ENCODE measurements at regions not wholly inside any gene's neighbourhood (a gene's known extent, or its start where the extent isn't known, plus 50 kb on each side); places are given as distances from the start of the nearest gene placed in this dataset.
A peak's percentile ranks its signal among the peaks of the same experiment; 100 is the strongest.
"Not testable (repeated sequence)": the region's sequence is repeated elsewhere in the genome, so short reads cannot be mapped to it uniquely, and the experiment has no call there.

DNA sequence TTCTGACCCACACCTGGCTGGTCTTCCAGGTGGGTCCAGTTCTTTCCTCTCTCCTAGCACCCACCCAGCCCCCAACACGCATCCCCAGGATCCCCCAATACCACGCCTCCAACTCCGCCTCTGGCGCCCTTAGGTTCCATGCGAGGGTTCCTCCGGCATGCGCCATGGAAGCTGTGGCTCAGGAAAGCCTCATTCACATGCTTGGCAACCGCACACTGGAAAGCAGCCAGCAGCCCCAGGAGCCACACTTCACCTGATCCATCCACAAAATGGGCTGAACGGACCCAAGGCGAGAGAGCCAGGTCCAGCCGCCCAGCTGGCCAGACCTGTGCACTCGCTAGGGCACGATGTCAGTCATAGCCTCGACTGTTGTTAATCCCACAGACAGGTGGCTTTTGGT lies 161.2 kb downstream of the PSMG1 start:
- no peak for DNase-seq

DNA sequence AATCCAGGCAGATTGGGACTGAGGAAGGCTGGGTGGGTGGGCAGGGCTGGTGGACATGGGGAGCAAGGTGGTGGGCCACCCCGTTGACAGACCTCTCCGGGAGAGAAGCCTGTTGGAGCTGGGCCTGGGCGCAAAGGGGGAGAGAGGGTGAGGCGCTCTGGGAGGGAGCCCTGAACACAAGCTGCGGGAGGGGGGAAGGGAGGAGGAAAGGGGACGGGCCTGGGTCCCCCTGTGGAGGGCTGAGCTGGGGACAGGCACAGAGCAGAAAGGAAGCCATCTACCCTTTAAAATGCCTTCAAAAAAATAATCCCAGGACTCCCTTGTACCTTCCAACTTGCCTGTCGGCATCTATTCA lies 161.8 kb downstream of the PSMG1 start:
- no peak for DNase-seq

GRCh38 chr21:39020751-39021477 lies 162.3 kb downstream of the PSMG1 start:
- DNase-seq: no peak

GRCh38 chr21:39018730-39019129 lies 164.5 kb downstream of the PSMG1 start:
- no peak for DNase-seq

DNA sequence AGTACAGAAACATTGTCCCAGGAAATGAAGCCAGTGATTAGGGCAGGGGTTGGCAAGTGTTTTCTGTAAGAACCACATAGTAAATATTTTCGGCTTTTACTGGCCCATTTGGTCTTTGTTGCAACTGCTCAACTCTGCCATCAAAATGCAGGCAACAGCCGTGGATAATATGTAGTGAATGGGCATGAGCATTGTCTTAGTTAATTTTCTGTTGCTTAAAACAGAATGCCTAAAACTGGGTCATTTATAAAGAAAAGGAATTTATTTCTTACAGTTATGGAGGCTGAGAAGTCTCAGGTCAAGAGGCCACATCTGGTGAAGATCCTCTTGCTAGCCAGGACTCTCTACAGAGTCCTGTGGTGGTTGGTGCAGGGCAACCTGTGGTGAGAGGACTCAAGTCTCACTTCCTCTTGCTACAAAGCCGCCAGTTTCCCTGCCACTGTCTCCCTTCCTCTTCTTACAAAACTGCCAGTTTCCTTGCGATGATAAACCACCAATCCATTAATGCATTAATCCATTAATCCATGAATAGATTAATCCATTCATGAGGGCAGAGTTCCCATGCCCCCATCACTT lies 166.4 kb downstream of the PSMG1 start:
- DNase-seq: no peak

- no peak for DNase-seq
Measured at GRCh38 chr21:39014747-39015146, 168.5 kb downstream of the PSMG1 start.

DNA sequence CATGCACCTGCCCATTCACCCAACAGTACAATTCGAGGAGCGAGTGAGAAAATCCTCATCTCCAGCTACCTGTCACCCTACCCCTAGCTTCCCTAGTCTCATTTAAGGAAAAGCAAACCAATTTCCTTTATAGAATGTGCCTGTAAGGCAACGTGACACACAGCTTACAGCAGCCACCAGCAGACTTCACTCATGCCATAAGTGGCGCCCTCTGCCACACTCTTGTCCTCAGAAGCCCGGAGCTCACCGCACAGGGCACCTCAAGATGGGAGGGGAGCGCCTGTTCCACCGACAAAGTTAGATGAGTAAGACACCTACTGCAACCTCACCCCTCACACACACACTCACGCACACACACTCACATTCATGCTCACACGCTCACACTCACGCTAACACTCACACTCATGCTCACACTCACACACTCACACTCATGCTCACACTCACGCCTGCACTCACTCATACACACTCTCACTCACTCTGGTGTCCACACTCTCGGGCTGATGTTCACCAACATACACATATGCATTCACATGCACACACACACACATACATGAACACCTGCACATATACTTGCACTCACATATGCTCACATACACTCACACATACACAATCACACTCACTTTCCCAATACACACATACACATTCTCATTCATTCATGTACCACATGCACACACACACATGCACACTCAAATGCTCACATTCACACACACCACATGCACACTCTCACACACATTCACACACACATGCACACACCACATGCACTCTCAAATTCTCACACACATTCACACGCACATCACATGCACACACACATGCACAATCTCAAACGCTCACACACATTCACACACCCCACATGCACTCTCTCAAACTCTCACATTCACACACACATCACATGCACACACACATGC lies 170.7 kb downstream of the PSMG1 start:
- no peak for DNase-seq

- DNase-seq: no peak
Measured at GRCh38 chr21:39011911-39012310, 171.3 kb downstream of the PSMG1 start.

DNA sequence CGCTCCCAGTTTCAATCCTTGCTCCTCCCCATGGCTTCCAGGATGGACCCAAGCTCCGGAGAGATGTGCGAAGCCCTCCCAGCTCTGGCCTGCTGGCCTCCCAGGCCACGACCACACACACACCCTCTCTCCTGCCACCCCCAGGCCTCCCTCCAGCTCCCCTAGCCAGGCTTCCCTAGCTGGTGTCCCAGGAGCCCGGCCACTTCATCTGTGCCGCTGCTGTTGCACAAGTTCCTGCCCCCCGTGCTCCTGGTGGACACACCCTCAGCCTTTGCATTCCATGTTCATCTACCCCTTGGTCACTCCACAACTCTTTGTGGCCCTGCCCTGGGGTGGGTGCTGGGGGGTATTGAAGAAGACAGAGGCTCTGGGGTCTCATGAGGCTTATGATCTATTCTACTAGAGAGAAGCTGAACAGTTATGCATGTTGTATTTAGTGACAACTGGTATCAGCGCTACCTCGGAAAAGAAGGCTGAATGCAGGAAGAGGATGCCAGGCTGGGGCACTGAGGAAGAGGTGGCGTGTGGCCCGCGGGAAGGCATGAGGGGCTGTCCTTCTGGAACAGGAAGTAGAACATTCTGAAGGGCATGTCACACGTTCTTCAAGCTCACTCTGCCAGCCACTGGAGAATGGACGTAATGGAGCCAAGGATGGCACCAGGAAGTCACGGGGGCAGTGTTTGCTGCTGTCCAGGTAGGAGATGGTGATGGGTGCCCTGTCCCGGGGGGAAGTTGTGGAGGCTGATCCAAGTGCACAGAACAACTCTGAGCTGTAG lies 172.4 kb downstream of the PSMG1 start:
- DNase-seq: no peak

DNA sequence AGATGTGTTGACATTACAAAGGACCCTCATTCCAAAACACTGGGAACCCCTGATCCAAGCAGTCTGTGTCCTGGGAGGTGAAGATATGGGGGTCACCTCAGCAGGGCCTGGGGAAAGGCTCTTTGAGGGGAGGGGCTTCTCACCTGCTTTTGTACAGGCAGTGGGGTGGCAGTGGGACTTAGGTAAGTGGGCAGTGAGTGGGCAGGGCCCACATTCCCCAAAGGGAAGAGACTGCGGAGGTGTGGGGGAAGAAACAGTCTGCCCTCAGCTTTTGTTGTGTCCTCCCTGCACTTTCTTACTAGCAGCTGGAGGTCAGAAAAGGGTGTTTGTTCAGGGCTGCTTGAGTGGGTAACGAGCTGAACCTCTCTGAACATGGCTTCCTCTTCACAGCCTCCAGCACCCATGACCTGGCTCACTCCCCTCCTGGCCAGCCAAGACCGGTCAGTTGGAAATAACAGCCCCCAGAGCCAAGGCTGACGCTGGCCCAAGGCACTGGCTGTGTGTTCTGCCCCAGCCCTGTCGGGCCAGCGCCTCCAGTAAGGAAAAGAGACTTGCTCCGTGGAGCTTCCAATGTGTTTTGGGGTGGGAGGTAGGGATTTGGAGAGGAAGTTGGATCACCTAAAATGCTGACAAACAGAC lies 173.5 kb downstream of the PSMG1 start:
- DNase-seq: no peak

- DNase-seq: no peak
Measured at GRCh38 chr21:39007985-39008384, 175.3 kb downstream of the PSMG1 start.

DNA sequence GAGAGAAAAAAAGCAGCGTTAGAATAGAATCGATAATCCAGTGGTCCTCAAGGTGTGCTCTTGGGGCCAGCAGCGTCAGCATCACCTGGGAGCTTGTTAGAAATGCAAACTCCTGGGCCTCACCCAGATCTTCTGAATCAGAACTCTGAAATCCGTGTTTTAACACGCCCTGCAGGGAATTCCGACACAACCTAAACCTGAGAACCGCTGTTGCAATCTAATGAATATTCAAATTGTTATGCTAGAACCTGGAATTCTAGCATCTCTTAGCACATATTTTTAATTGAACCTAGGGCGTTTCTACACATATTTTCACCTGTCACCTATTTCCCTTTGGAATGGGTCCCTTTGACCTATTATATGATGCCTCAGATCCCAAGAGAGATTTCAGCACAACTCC lies 175.7 kb downstream of the PSMG1 start:
- DNase-seq: no peak

DNA sequence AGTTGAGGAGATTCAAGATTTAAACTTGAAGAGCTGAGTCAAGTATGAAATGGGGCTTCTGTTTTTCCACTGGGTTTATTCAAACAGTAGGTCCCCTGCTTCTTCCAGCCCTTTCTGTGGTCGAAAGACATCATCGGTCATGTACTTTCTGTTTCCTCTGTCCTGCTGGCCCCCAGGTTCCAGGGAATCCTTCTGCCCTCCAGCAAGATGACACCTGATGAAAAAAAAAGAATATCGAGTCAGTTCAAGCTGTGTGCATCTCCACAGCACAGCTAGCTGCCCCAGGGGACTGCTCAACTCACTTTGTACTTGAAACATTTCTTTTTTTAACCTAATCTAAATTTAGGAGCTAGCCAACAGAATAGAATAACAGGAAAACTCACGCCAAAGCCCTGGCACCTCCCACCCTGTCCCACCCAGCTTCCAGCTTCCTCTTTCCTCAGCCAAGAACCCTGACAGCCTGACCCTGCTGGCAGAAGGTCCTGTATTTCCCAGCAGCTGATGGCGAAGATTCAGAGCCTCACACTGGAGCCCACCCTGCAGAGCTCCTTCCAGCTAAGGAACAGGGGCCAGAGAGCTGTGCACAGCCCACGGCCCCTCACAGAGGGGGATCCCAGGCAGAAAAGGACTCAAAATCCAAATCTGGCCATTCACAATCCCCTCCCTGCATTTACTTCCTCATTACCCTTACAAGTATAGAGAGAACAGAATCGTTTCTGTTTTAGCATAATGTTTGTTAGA lies 176.5 kb downstream of the PSMG1 start:
- DNase-seq: no peak

GRCh38 chr21:39005502-39005787 lies 177.8 kb downstream of the PSMG1 start:
- no peak for DNase-seq

DNA sequence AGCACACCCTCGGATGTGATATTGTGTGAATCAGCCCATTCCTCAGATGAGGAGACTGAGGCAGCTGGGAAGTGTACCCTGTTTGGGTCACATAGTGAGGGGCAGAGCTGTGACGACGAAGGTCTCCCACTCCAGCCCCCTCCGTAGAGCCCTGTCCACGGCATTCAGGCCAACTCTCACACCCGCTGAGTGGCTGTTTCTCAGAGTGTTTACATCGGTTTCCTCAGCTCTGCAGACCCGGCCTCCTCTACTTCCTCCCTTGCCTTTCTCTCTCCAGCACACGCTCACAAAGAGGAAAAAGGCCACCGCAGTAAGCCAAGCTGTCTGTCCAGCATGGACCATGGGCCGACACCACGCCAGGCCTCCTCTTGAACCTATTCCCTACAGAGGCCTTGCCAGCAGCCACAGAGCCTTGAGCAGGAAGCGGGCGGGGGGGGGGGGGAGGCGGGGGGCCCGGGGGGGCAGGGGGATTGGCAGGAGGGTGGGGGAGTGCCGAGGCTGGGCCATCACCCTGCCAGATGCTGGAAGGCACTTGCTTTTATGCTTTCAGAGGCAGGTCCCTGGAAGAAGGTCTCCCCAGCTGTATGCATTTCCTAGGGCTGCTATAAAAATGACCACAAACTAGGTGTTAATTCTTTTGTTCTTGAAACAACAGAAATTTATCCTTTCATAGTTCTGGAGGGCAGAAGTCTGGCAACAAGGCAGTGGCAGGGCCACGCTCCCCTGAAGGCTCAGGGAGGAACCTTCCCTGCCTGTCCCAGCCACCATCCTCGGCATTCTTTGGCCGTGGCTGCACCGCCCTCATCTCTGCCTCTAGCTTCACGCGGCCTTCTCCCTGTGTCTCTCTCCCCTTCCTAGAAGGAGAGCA lies 178.4 kb downstream of the PSMG1 start:
- peak; percentile 25 for DNase-seq

- DNase-seq: no peak
Measured at GRCh38 chr21:39003982-39004633, 179.1 kb downstream of the PSMG1 start.

- no peak for DNase-seq
Measured at GRCh38 chr21:39001341-39001740, 181.9 kb downstream of the PSMG1 start.

- peak; percentile 75 for DNase-seq
Measured at GRCh38 chr21:39000496-39000895, 182.8 kb downstream of the PSMG1 start.

- DNase-seq: no peak
Measured at GRCh38 chr21:38999161-38999560, 184.1 kb downstream of the PSMG1 start.

DNA sequence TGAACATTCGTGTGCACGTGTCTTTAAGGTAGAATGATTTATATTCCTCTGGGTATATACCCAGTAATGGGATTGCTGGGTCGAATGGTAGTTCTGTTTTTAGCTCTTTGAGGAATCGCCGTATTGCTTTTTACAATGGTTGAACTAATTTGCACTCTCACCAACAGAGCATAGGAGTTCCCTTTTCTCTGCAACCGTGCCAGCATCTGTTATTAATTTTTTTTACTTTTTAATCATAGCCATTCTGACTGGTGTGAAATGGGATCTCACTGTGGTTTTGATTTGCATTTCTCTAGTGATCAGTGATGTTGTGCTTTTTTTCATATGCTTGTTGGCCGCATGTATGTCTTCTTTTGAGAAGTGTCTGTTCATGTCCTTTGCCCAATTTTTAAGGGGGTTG lies 185.0 kb downstream of the PSMG1 start:
- DNase-seq: not testable (repeated sequence)

DNA sequence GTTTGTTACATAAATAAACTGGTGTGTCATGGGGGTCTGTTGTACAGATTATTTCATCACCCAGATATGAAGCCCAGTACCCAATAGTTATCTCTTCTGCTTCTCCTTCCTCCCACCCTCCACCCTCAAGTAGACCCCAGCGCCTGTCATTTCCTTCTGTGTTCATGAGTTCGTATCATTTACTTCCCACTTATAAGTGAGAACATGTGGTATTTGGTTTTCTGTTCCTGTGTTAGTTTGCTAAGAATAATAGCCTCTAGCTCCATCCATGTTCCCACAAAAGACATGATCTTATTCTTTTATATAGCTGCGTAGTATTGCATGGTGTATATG lies 185.4 kb downstream of the PSMG1 start:
- DNase-seq: not testable (repeated sequence)
